ENCODE measurements at regions not wholly inside any gene's neighbourhood (a gene's known extent, or its start where the extent isn't known, plus 50 kb on each side); places are given as distances from the start of the nearest gene placed in this dataset.
"Not testable (repeated sequence)": the region's sequence is repeated elsewhere in the genome, so short reads cannot be mapped to it uniquely, and the experiment has no call there.

- WGBS, 2 donors, result 41 to 57% methylated on average over 2 of the region's 2 CpGs
- intact Hi-C loops (cut with DNase I); ATAC-seq (ENCODE audit: low FRiP score): not testable (repeated sequence)
Measured at GRCh38 chr15:24385258-24385657, 290.3 kb upstream of the NPAP1 start.

GRCh38 chr15:24394303-24394702, 281.3 kb upstream of the NPAP1 start:
- Histone ChIP-seq H3K4me3 (ENCODE audit: low read length in 2 of 2) (no peak overlapping the region), H3K9me3 (ENCODE audit: control insufficient read depth, low read length) (no peaks in the 10 kb centered on the region), H3K27ac (ENCODE audit: low read depth in 1 of 2, low read length in 2 of 2) (no peak overlapping the region), H3K4me1 (ENCODE audit: control insufficient read depth in 1 of 2, insufficient read depth in 2 of 2, low read length in 2 of 2) (no peaks in the 10 kb centered on the region), H3K27me3 (ENCODE audit: control insufficient read depth in 1 of 2, insufficient read depth in 2 of 2, low read length in 1 of 2) (no peaks in the 10 kb centered on the region), H3K36me3 (ENCODE audit: control insufficient read depth in 1 of 2, insufficient read depth in 2 of 2, low read length in 1 of 2) (no peaks in the 10 kb centered on the region)
- intact Hi-C loops (cut with DNase I), result no loop called here
- 81 to 87% methylated on average over 1 of the region's 1 CpG for WGBS, 2 donors
- ATAC-seq (ENCODE audit: low FRiP score), result no peak
- DNase-seq, result no peak

More at GRCh38 chr15:24385258-24385657, 290.3 kb upstream of the NPAP1 start:
- H3K4me1 ChIP-seq (ENCODE audit: control insufficient read depth in 1 of 2, insufficient read depth in 2 of 2, low read length in 2 of 2); H3K4me3 ChIP-seq (ENCODE audit: low read length in 2 of 2); DNase-seq; H3K27ac ChIP-seq (ENCODE audit: low read depth in 1 of 2, low read length in 2 of 2); H3K9me3 ChIP-seq (ENCODE audit: control insufficient read depth, low read length); H3K27me3 ChIP-seq (ENCODE audit: control insufficient read depth in 1 of 2, insufficient read depth in 2 of 2, low read length in 1 of 2); H3K36me3 ChIP-seq (ENCODE audit: control insufficient read depth in 1 of 2, insufficient read depth in 2 of 2, low read length in 1 of 2): not testable (repeated sequence)

DNA sequence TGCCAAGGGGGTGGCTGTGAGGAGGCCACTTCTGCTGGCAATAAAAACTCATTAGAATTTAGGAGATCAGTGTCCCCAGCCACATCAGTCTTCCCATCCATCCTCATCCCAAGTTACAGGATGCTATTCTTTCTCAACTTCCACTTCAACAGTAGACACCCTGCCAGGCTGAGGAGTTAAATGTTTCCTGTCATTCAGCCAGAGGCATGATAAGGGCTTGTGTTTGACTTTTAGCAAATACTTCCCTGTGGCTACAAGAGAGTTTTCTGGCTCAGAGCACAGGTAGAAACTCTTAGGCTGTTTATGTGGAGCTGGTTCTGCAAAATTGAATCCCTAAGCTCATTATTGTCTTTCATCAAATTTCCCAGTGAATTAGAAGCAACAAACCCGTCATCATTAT, 262.9 kb upstream of the NPAP1 start:
- H3K27me3 ChIP-seq (ENCODE audit: control insufficient read depth in 1 of 2, insufficient read depth in 2 of 2, low read length in 1 of 2); H3K4me1 ChIP-seq (ENCODE audit: control insufficient read depth in 1 of 2, insufficient read depth in 2 of 2, low read length in 2 of 2); H3K36me3 ChIP-seq (ENCODE audit: control insufficient read depth in 1 of 2, insufficient read depth in 2 of 2, low read length in 1 of 2); H3K4me3 ChIP-seq (ENCODE audit: low read length in 2 of 2); H3K27ac ChIP-seq (ENCODE audit: low read depth in 1 of 2, low read length in 2 of 2); intact Hi-C loops (cut with DNase I); ATAC-seq (ENCODE audit: low FRiP score); DNase-seq; H3K9me3 ChIP-seq (ENCODE audit: control insufficient read depth, low read length): not testable (repeated sequence)
- 52 to 69% methylated on average over 1 of the region's 1 CpG for WGBS, 2 donors

GRCh38 chr15:24426286-24427054, 249.1 kb upstream of the NPAP1 start:
- H3K9me3 ChIP-seq (ENCODE audit: control insufficient read depth, low read length); H3K4me1 ChIP-seq (ENCODE audit: control insufficient read depth in 1 of 2, insufficient read depth in 2 of 2, low read length in 2 of 2); H3K36me3 ChIP-seq (ENCODE audit: control insufficient read depth in 1 of 2, insufficient read depth in 2 of 2, low read length in 1 of 2); H3K27ac ChIP-seq (ENCODE audit: low read depth in 1 of 2, low read length in 2 of 2); H3K4me3 ChIP-seq (ENCODE audit: low read length in 2 of 2); ATAC-seq (ENCODE audit: low FRiP score); DNase-seq; intact Hi-C loops (cut with DNase I); H3K27me3 ChIP-seq (ENCODE audit: control insufficient read depth in 1 of 2, insufficient read depth in 2 of 2, low read length in 1 of 2): not testable (repeated sequence)
- WGBS, 2 donors, result 51 to 65% methylated on average over 12 to 20 of the region's 20 CpGs

GRCh38 chr15:24427055-24427400, 248.5 kb upstream of the NPAP1 start:
- WGBS, 2 donors, result 21 to 28% methylated on average over 16 to 23 of the region's 26 CpGs
- H3K4me3 ChIP-seq (ENCODE audit: low read length in 2 of 2); H3K27me3 ChIP-seq (ENCODE audit: control insufficient read depth in 1 of 2, insufficient read depth in 2 of 2, low read length in 1 of 2); H3K27ac ChIP-seq (ENCODE audit: low read depth in 1 of 2, low read length in 2 of 2); intact Hi-C loops (cut with DNase I); ATAC-seq (ENCODE audit: low FRiP score); H3K36me3 ChIP-seq (ENCODE audit: control insufficient read depth in 1 of 2, insufficient read depth in 2 of 2, low read length in 1 of 2); DNase-seq; H3K4me1 ChIP-seq (ENCODE audit: control insufficient read depth in 1 of 2, insufficient read depth in 2 of 2, low read length in 2 of 2); H3K9me3 ChIP-seq (ENCODE audit: control insufficient read depth, low read length): not testable (repeated sequence)

DNA sequence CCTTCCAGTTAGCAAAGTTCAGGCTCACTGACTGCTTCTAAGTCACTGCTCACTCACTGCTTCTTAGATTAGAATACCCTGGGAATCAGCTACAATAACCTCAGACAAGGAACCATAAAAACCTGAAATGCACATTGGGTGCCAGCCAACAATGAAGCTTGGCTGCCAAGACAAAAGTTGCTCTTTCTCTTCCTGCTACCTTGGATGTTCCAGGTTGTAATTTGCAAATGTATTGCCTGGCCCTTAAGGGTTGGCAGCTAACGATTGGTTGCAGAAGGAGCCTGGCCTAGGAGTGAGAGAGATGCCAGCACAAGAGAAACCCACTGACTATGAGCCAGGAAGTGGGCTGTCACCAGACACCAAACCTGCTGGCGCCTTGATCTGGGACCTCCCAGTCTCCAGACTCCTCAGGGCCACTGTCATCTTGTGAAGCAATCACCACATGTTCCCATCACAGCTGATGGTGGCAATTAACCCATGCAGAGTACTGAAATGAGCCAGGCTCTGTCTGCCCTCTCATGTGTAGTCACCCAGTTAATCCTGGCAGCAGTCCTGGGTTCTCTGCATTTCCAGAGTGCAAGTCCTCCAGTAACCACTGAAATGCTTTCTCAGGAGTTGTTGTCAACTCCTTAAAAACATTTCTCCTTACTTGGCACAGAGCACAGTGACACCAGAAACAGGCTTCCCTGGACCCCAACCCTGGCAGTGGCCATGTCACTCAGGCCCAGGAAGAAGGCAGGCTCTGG, 240.3 kb upstream of the NPAP1 start:
- intact Hi-C loops (cut with DNase I); ATAC-seq (ENCODE audit: low FRiP score); H3K4me3 ChIP-seq (ENCODE audit: low read length in 2 of 2); DNase-seq; H3K9me3 ChIP-seq (ENCODE audit: control insufficient read depth, low read length); H3K4me1 ChIP-seq (ENCODE audit: control insufficient read depth in 1 of 2, insufficient read depth in 2 of 2, low read length in 2 of 2); H3K27me3 ChIP-seq (ENCODE audit: control insufficient read depth in 1 of 2, insufficient read depth in 2 of 2, low read length in 1 of 2); H3K27ac ChIP-seq (ENCODE audit: low read depth in 1 of 2, low read length in 2 of 2); H3K36me3 ChIP-seq (ENCODE audit: control insufficient read depth in 1 of 2, insufficient read depth in 2 of 2, low read length in 1 of 2): not testable (repeated sequence)
- WGBS, 2 donors, result 31 to 45% methylated on average over 2 of the region's 2 CpGs

- H3K27ac ChIP-seq (ENCODE audit: low read depth in 1 of 2, low read length in 2 of 2); H3K27me3 ChIP-seq (ENCODE audit: control insufficient read depth in 1 of 2, insufficient read depth in 2 of 2, low read length in 1 of 2); H3K36me3 ChIP-seq (ENCODE audit: control insufficient read depth in 1 of 2, insufficient read depth in 2 of 2, low read length in 1 of 2); H3K4me1 ChIP-seq (ENCODE audit: control insufficient read depth in 1 of 2, insufficient read depth in 2 of 2, low read length in 2 of 2); intact Hi-C loops (cut with DNase I); DNase-seq; H3K4me3 ChIP-seq (ENCODE audit: low read length in 2 of 2); ATAC-seq (ENCODE audit: low FRiP score); H3K9me3 ChIP-seq (ENCODE audit: control insufficient read depth, low read length): not testable (repeated sequence)
- 37 to 55% methylated on average over 4 of the region's 5 CpGs for WGBS, 2 donors
Measured at GRCh38 chr15:24437270-24437669, 238.3 kb upstream of the NPAP1 start.

DNA sequence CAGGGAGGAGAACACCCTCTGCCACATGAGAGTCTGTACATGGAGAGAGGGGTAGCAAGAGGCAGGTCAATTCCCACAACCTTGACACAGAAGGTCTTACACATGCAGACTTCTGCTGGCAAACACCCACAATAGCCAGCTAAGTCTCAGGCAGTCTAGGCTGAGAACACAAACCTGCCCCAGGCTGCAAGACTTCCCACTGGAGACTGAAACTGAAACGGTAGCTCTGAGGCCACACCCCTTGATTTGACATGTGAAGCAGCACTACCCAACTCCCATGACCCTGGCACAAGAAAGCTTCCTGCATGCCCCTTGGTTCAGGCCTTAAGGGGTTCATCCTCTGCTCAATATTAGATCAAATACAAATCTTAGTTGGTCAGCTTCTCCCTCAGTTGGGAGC, 237.8 kb upstream of the NPAP1 start:
- WGBS, 2 donors, result 22 to 38% methylated on average over 1 of the region's 1 CpG
- H3K4me1 ChIP-seq (ENCODE audit: control insufficient read depth in 1 of 2, insufficient read depth in 2 of 2, low read length in 2 of 2); H3K27ac ChIP-seq (ENCODE audit: low read depth in 1 of 2, low read length in 2 of 2); intact Hi-C loops (cut with DNase I); ATAC-seq (ENCODE audit: low FRiP score); DNase-seq; H3K27me3 ChIP-seq (ENCODE audit: control insufficient read depth in 1 of 2, insufficient read depth in 2 of 2, low read length in 1 of 2); H3K36me3 ChIP-seq (ENCODE audit: control insufficient read depth in 1 of 2, insufficient read depth in 2 of 2, low read length in 1 of 2); H3K4me3 ChIP-seq (ENCODE audit: low read length in 2 of 2); H3K9me3 ChIP-seq (ENCODE audit: control insufficient read depth, low read length): not testable (repeated sequence)

All from aorta (tissue), 5 donors.